Amygdala (tissue), 56 donors: ENCODE measurements at regions not wholly inside any gene's neighbourhood (a gene's known extent, or its start where the extent isn't known, plus 50 kb on each side); places are given as distances from the start of the nearest gene placed in this dataset.

ENCODE experiments used
- DNase-seq, 56 donors: peaks; one replicate each; lab custom pipeline; 2025; lab: John Stamatoyannopoulos, UW

- DNase-seq = no peak
These were observed 219.7 kb upstream of the PPP2R2D start for GRCh38 chr10:131681122-131681521.

DNA sequence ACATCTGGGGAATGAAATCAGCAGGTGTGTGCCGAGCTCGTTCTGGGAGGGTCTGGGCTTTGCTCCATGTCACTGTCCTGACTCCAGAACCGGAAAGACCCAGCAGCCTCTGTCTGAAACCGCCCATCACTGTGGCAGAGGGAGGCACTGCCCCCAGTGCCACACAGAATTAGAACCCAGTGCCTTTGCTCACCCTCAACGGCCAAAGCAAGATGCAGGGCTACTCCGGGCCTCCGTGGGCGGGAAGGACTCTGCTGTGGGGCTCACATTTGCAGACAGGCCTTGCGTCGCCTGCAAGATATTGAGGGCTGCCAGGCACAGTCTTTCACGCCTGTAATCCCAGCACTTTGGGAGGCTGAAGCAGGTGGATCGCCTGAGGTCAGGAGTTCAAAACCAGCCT is 219.2 kb upstream of the PPP2R2D start:
- no peak for DNase-seq

DNA sequence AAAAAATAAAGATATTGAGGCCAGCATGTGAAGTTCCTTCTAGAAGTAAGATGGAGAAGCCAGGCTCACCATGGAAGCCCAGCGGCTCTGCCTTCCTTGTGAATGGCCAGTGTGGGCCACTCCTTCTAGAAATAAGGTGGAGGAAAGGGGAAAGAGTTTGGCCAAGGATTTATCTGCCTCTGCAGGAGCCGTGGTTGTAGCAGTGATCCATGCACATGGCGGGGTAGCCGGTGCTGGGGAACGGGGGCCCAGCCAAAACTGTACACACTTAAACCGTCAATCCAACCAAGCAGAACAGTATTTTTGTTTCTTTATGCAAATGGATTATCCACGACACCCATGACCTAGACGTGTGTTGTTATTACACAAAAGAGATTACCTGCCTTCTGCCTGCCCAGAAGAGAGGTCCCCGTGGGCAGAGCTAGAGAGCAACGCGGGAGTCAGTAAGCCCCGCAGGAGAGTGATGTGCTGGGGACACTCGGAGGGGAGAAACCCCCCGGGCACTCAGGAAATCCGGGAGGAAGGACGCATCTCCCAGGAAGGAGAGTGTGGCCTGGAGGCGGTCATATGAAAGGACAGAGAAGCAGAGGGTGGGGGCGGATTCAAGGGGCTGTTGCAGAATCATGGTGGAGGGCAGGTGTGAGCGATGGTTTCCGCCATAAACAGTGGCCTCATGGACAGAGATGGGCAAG is 218.4 kb upstream of the PPP2R2D start:
- no peak for DNase-seq

- DNase-seq = no peak
These were observed 217.4 kb upstream of the PPP2R2D start for GRCh38 chr10:131683281-131683861.

DNA sequence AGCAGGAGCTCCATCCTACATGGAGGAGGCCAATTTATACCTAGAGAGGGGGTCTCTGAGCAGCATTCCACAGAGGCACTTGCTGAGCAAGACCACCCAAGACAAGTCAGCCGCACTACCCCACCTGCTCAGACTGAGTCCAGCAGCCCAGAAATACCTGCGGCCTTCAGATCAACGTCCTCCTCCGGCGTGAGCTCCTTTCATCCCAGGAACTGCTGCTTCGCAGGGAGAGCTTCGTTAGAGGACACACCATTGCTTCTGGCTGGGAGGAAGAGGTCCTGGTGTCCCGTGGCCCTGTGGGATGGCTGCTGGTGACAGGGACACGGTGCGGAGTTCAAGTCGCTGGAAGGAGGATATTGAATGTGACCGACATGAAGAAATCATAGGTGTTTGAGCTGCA is 216.9 kb upstream of the PPP2R2D start:
- DNase-seq = no peak

DNA sequence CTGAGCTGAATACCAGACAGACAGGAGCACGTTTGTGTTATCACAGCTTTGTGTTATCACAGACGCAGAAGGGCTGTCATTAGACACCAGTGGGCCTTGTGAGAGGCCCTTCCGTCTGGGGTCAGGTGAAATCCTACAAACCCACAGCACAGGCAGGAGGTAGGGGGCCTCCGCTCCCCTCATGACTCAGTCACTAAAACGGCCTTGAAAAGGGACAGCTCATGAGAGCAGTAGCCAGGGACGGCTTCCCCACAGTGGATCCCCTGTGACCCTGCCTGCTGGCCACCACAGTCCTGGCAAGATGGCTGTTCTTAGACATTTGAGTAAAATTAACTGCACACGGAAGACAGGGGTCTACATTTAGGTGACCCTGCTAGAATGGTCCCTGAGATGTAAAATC is 215.8 kb upstream of the PPP2R2D start:
- DNase-seq = no peak

DNA sequence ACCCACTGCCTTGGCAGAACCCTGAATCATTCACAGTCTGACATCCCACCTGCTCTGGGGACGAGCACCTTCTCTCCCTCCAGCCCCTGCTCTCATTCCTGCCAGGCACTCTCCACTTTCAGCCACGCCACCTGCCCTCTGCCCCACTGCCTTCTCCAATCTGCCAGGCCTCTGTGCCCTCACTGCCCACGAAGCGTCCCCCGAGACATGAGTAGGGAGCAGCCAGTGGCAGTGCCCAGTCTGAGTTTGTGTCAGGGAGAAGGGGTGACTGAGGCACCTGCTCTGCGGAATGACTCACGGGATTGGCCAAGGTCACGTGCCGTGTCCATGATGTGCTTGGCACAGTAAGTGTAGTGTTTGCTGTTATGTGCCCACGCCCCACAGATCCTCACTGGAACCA is 215.2 kb upstream of the PPP2R2D start:
- no peak for DNase-seq

- DNase-seq = no peak
These were observed 213.9 kb upstream of the PPP2R2D start for GRCh38 chr10:131686781-131687420.

DNA sequence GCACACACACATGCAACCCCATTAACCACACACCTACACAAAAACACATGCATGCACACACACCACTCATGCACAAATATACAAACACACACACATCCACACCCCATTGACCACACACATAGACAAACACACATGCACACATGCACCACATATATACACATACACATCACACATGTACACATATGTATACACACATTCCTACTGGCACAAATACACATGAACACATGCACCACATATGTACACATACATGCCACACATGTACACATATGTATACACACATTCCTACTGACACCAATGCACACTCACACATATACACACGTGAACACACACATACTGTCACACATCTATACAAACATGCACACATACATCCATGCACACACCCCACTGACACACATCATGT is 212.5 kb upstream of the PPP2R2D start:
- no peak for DNase-seq

GRCh38 chr10:131689016-131689415 is 211.8 kb upstream of the PPP2R2D start:
- DNase-seq = no peak

GRCh38 chr10:131689486-131689885 is 211.3 kb upstream of the PPP2R2D start:
- no peak for DNase-seq

DNA sequence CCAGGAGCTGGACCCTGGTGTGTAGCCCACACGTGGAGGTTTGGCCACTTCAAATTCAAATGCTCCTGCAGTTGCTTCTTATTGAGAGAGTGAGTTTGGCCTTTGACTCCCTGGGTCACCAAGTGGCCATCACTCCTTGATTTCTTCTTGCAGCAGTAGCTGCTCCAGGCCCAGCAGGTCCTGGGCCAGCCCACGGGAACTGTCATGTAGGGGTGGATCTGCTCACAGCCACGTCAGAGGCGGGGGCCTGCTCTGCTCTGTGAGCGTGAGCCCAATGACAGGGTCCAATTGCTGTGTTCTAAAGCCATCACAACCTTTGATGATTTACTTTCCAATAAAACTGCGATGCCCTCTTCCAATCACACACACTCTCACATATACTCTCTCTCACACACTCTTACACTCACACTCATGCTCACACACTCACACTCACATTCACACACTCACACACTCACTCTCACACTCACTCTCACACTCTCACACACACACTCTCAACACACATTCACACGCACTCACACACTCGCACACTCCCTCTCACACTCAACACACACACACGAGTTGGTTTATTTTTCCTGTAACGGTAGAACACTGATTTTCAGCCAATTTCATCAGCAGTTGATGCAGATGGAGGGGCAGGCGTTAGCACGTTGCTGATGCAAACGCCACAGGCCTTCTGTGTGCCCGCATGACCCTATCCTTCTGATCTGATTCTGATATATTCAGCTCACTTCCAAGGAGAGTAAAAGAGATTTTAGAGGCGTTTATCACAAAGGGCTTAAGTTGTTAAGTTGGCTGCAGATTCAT is 210.7 kb upstream of the PPP2R2D start:
- DNase-seq = no peak

- DNase-seq = no peak
These were observed 210.0 kb upstream of the PPP2R2D start for GRCh38 chr10:131690805-131691239.

DNA sequence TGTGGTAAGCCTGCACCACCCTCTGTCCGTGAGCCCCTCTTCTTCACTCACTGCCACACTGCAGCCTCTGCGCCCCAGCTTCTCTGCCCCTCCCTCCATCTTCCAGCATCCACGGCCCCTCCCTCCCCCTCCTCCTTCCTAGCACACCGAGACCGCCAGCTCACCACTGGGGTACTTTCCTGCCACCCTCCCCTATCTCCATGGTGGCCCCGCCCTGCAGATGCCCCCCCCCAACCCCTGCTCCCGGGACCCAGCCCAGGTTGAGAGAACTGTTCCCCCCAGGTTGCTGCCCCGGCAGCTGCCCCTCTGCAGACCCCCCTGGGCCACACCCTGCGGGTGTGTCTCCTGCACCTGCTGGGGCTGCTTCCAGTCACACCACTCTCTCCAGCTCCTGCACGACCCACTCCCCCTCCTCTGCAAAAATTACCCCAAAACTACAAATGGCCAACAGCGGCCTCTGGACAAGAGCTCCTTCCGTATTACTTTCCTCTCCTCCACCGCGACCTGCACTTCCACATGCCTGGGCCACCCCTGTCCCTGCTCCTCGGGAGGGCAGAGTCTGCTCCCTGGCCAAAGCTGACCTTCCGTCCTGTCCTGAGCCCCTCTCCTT is 209.2 kb upstream of the PPP2R2D start:
- no peak for DNase-seq

DNA sequence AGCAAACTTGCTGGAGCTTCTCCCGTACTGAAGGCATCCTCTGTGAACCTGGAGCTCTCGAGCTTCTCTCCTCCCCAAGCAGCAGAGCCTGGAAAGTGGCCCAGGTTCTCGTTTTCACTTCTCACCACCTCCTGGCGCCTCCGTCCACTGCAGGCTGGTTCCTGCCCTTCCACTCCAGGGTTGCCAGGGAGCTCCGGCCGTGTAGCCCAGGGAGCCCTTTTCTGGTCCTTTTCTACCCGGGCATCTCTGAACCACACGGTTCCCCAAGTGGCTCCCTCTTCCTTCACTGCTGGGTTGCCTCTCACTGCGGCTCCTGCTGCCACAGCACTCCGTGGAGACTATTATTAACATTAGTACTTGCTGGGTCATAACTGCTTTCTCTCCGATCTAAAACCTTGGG is 208.6 kb upstream of the PPP2R2D start:
- DNase-seq = no peak

- DNase-seq = no peak
These were observed 208.0 kb upstream of the PPP2R2D start for GRCh38 chr10:131692686-131693334.

DNA sequence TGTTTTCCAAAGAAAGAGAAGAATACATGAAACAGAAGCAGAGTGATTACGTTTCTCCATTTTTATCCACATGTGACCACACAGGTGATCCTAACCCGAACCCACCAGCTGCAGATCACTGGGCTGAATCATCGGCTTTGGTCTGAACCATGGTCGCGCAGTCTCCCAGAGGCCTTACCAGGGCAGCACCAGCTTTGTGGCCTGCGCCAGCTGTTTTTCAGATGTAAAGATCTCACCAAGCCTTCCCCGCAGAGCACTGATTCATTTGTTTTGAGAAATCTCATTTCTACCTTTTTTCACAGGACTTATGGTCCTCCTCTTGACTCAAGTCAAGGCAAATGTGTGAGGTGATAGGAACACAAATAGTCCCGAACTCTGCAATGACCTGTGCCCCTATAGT is 207.0 kb upstream of the PPP2R2D start:
- no peak for DNase-seq

DNA sequence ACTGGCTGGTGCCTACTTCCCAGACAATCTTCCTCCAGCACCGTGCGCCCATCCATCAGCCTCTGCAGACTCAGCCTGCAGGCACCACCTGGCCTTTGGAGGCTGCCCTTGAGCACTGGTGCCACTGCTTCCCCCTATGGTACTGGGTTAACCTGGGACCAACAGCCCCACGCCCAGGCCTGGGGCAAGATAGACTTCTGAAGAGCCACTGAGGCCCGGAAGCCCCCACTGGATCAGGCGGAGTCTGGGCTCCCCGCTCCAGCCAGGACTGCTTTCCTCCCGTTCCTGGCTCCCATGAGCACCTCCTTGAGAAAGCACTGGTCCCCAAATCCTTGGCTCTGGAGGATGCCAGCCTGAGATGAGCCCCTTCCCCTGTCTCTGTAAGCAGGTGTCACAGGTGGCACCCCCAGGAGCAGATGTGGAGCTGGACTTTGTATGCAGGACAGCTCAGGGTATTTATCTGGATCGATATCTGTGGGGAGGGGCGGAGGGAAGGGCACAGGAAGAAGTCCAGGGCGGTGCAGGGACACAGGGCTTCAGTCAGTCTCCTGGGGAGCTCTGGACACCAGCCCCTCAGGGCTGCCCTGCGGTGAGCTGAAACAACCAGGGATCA is 206.5 kb upstream of the PPP2R2D start:
- DNase-seq = no peak

- DNase-seq = no peak
These were observed 205.9 kb upstream of the PPP2R2D start for GRCh38 chr10:131694781-131695495.
